Mesothelial cell of epicardium (in vitro differentiated cells): ENCODE measurements at regions not wholly inside any gene's neighbourhood (a gene's known extent, or its start where the extent isn't known, plus 50 kb on each side); places are given as distances from the start of the nearest gene placed in this dataset.

Source experiments
- DNase-seq, 2 experiments: peaks; one replicate each; pipeline ENCODE4 v3.0.0; 2021; ENCODE audit warnings: low spot score in 2 of 2; ENCODE audit not compliant: unreplicated experiment in 2 of 2
- H3K27ac Mint-ChIP-seq: 2 replicates; pipeline ENCODE4 v1.8.0; 2021; ENCODE audit warnings: mixed read lengths
- H3K27me3 Mint-ChIP-seq: 2 replicates; pipeline ENCODE4 v1.8.0; 2021; ENCODE audit warnings: low read depth, mixed read lengths
- H3K36me3 Mint-ChIP-seq: 2 replicates; pipeline ENCODE4 v1.8.0; 2021; ENCODE audit warnings: mixed read lengths
- H3K4me1 Mint-ChIP-seq: 2 replicates; pipeline ENCODE4 v1.8.0; 2021; ENCODE audit warnings: mixed read lengths
- H3K4me3 Mint-ChIP-seq: 2 replicates; pipeline ENCODE4 v1.8.0; 2021; ENCODE audit warnings: mild to moderate bottlenecking, moderate library complexity, mixed read lengths
- H3K9me3 Mint-ChIP-seq: 2 replicates; pipeline ENCODE4 v1.8.0; 2021; ENCODE audit warnings: mixed read lengths
- CTCF ChIP-seq: fragments of 200-600 bp; sonication (generic); IDR thresholded peaks from one replicate; pipeline ENCODE4 v1.5.0; 2021; ENCODE audit warnings: antibody characterized with exemption; ENCODE audit not compliant: unreplicated experiment

GRCh38 chr7:16061630-16062029 is 359.7 kb downstream of the CRPPA start:
- Mint-ChIP-seq H3K4me1 (peaks cover 4% of the 10 kb centered on the region), H3K27ac (no peak overlapping the region), H3K9me3 (no peaks in the 10 kb centered on the region), H3K36me3 (no peaks in the 10 kb centered on the region), H3K4me3 (no peak overlapping the region), H3K27me3 (peaks cover 3% of the 10 kb centered on the region)
- no peak for TF ChIP-seq CTCF
- no peak for DNase-seq

DNA sequence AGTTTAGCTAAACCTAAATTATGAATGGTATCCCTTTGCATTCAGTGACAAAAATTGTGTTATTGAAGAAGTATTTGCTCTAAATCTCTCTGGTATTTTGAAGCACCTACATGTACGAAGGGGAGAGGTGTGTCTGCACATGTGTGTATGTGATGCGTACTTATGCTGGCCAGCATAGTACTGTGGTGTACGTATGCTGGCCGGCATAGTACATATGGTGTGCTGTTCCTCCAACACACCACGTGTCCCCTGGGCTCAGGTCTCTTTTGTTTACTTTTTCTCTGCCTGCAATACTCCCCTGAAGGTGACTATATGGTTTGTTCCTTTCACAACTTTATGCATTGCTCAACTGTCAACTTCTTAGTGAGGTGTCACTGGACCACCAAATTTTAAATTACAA is 360.3 kb downstream of the CRPPA start:
- no peak for DNase-seq
- Mint-ChIP-seq H3K4me1 (peaks cover 4% of the 10 kb centered on the region), H3K4me3 (no peak overlapping the region)

DNA sequence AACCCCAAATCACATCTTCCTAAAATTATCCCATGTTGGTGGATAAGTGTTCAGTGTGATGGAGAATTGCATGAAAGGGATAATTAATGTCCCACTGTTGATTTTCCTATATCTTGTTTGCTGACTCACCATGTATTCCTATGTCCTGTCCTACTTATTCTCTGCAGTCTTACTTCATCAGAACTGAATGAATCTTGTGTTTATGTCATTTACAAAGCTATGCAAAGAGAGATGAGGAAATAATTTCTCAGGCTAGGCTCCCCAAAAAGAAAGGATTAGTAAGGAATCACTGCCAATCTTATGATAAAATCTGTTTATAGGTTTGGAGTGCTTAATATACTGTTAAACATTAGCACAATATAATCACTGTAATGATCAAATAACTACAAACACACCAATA is 360.8 kb downstream of the CRPPA start:
- H3K4me1 Mint-ChIP-seq = peaks cover 2% of the 10 kb centered on the region
- peaks cover 3% of the 10 kb centered on the region for H3K27me3 Mint-ChIP-seq
- H3K4me3 Mint-ChIP-seq = no peak overlapping the region
- no peak overlapping the region for H3K27ac Mint-ChIP-seq
- no peak for TF ChIP-seq CTCF
- H3K9me3 Mint-ChIP-seq = no peaks in the 10 kb centered on the region
- DNase-seq = no peak
- H3K36me3 Mint-ChIP-seq = no peaks in the 10 kb centered on the region

More for the DNA sequence above, 360.3 kb downstream of the CRPPA start:
- TF ChIP-seq CTCF = no peak
- Mint-ChIP-seq H3K27me3 (peaks cover 3% of the 10 kb centered on the region), H3K27ac (no peak overlapping the region), H3K36me3 (no peaks in the 10 kb centered on the region), H3K9me3 (no peaks in the 10 kb centered on the region)

DNA sequence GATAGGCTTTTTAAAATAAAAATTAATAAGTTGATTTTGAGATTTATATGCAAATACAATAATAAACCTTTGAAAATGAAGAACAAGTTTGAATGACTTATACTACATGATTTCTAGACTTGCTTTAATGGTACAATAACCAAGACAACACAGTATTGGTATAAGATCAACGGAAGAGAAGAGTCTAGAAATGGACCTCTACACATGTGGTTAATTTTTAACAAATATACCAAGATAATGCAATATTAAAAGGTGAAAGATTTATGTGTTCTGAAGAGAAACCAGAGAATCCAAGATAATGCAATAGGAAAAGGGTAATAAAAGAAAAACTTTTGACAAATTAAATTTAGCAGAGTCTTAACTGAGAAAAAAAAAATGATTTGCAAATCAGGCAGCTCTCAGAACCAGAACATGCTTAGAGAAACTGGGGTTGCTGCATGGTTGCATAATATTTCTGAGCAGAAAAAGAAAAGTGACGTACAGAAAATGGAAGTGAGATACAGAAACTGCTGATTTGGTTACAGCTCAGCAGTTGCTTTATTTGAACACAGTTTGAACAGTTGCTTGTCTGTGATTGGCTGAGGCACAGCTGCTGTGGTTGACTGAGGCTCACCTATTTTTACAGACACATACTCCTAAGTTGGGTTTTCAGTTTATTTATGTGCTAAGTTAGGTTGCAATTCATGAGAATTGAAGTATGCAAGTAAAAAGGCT is 365.9 kb downstream of the CRPPA start:
- Mint-ChIP-seq H3K27ac (no peak overlapping the region), H3K4me1 (peaks cover 3% of the 10 kb centered on the region), H3K36me3 (no peaks in the 10 kb centered on the region), H3K27me3 (no peaks in the 10 kb centered on the region), H3K4me3 (no peak overlapping the region), H3K9me3 (no peaks in the 10 kb centered on the region)
- no peak for DNase-seq
- TF ChIP-seq CTCF = no peak

DNA sequence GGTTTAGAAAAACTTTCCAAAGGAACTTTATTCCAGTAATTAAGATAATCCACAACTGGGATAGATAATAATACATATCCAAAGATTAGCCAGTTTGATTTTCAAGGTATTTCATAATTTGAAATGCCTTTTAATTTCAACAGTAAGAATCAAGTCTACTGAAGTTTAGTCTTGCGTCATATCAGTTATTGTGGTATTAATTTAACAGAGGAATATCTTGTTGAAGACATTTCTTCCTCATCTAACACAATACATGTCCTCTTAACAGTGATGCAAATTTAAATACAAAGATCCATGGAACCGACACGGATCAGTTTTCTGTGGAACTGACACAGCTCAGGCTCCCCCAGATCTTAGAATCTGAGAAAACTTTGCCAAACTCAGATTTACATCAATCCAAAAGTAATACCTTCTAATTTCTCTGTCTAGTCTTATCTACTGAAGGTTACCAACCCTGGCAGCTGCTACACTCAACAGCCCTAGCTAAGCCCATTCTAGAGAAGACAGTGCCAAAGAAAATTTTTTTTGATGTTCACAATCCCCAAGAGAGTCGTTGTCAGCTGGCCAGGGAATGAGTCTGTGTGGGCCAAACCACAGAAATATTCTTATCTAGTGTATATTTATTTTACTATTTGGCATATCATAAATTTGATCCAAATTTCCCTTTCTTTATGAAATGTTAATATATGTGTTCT is 365.2 kb upstream of the MEOX2 start:
- H3K27ac Mint-ChIP-seq = no peak overlapping the region
- peaks cover 4% of the 10 kb centered on the region for H3K4me1 Mint-ChIP-seq
- no peak for TF ChIP-seq CTCF
- no peaks in the 10 kb centered on the region for H3K9me3 Mint-ChIP-seq
- DNase-seq = no peak
- H3K36me3 Mint-ChIP-seq = no peaks in the 10 kb centered on the region
- H3K27me3 Mint-ChIP-seq = no peaks in the 10 kb centered on the region
- no peak overlapping the region for H3K4me3 Mint-ChIP-seq
